HEK293 (cell line): ENCODE measurements at regions not wholly inside any gene's neighbourhood (a gene's known extent, or its start where the extent isn't known, plus 50 kb on each side); places are given as distances from the start of the nearest gene placed in this dataset.

ENCODE experiments used
- REST ChIP-seq: fragments of 450-650 bp; formaldehyde crosslinking; IDR thresholded peaks from 2 replicates; pipeline ENCODE4 v1.5.1; 2016; ENCODE audit warnings: missing biosample characterization, missing genetic modification characterization
- SP2 ChIP-seq: fragments of 450-650 bp; formaldehyde crosslinking; IDR thresholded peaks from 2 replicates; pipeline ENCODE4 v1.5.1; 2016; ENCODE audit warnings: missing biosample characterization, missing genetic modification characterization
- ZBTB17 ChIP-seq: fragments of 450-650 bp; formaldehyde crosslinking; IDR thresholded peaks from 2 replicates; pipeline ENCODE4 v1.5.1; 2016; ENCODE audit warnings: missing biosample characterization, missing genetic modification characterization
- ZNF184 ChIP-seq: fragments of 450-650 bp; IDR thresholded peaks from 2 replicates; pipeline ENCODE4 v1.5.1; 2018; ENCODE audit warnings: missing biosample characterization, mild to moderate bottlenecking, missing genetic modification characterization
- ZNF335 ChIP-seq: fragments of 450-650 bp; formaldehyde crosslinking; conservative IDR thresholded peaks from 2 replicates; pipeline ENCODE4 v1.5.1; 2016; ENCODE audit warnings: missing biosample characterization, missing genetic modification characterization
- ZNF777 ChIP-seq: fragments of 450-650 bp; formaldehyde crosslinking; IDR thresholded peaks from 2 replicates; pipeline ENCODE4 v1.5.1; 2017; ENCODE audit warnings: missing biosample characterization, missing genetic modification characterization, borderline replicate concordance
- ZNF785 ChIP-seq: fragments of 450-650 bp; formaldehyde crosslinking; IDR thresholded peaks from 2 replicates; pipeline ENCODE4 v1.5.1; 2016; ENCODE audit warnings: missing biosample characterization, missing genetic modification characterization
- TF ChIP-seq, protein P1 (sequence below): fragments of 450-650 bp; formaldehyde crosslinking; IDR thresholded peaks from 2 replicates; pipeline ENCODE4 v1.5.1; 2016; ENCODE audit warnings: missing biosample characterization, missing genetic modification characterization

- TF ChIP-seq ZNF335 (tag by site-specific recombination) (no peak), ZBTB17 (no peak), ZNF184 (tag by site-specific recombination) (no peak), ZNF785 (tag by site-specific recombination) (no peak), REST (tag by site-specific recombination) (no peak), SP2 (tag by site-specific recombination) (no peak), ZNF777 (tag by site-specific recombination) (no peak)
- TF ChIP-seq, protein P1, sequence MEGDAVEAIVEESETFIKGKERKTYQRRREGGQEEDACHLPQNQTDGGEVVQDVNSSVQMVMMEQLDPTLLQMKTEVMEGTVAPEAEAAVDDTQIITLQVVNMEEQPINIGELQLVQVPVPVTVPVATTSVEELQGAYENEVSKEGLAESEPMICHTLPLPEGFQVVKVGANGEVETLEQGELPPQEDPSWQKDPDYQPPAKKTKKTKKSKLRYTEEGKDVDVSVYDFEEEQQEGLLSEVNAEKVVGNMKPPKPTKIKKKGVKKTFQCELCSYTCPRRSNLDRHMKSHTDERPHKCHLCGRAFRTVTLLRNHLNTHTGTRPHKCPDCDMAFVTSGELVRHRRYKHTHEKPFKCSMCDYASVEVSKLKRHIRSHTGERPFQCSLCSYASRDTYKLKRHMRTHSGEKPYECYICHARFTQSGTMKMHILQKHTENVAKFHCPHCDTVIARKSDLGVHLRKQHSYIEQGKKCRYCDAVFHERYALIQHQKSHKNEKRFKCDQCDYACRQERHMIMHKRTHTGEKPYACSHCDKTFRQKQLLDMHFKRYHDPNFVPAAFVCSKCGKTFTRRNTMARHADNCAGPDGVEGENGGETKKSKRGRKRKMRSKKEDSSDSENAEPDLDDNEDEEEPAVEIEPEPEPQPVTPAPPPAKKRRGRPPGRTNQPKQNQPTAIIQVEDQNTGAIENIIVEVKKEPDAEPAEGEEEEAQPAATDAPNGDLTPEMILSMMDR (tag by site-specific recombination), result no peak
These were observed 329.6 kb downstream of the PCDH20 start for GRCh38 chr13:61086087-61086486.
